HAP-1 (cell line): ENCODE measurements at regions not wholly inside any gene's neighbourhood (a gene's known extent, or its start where the extent isn't known, plus 50 kb on each side); places are given as distances from the start of the nearest gene placed in this dataset.
"Not testable (repeated sequence)": the region's sequence is repeated elsewhere in the genome, so short reads cannot be mapped to it uniquely, and the experiment has no call there.

ENCODE experiments used
- DNase-seq, 2 experiments: peaks; one replicate each; pipeline ENCODE4 v3.0.0-alpha.2; 2016 to 2020; ENCODE audit warnings: low spot score in 2 of 2
- H3K27me3 ChIP-seq: fragments of 250-450 bp; sonication (Bioruptor Pico); 2 replicates; pipeline ENCODE4 v1.5.1; 2020; ENCODE audit warnings: low read depth, mild to moderate bottlenecking, moderate library complexity
- H3K36me3 ChIP-seq: fragments of 250-450 bp; sonication (Bioruptor Pico); replicated peaks from 2 replicates; pipeline ENCODE4 v1.5.1; 2020; ENCODE audit warnings: mild to moderate bottlenecking
- H3K4me1 ChIP-seq: fragments of 250-450 bp; sonication (Bioruptor Pico); 2 replicates; pipeline ENCODE4 v1.5.1; 2020; ENCODE audit warnings: mild to moderate bottlenecking
- H3K4me3 ChIP-seq: fragments of 250-450 bp; sonication (Bioruptor Pico); 2 replicates; pipeline ENCODE4 v1.5.1; 2020; ENCODE audit warnings: mild to moderate bottlenecking, moderate library complexity
- H3K9me3 ChIP-seq: fragments of 250-450 bp; sonication (Bioruptor Pico); 2 replicates; pipeline ENCODE4 v1.5.1; 2020; ENCODE audit warnings: mild to moderate bottlenecking, moderate library complexity
- in situ Hi-C: fragments of 300-500 bp; cut with MboI; formaldehyde crosslinking; loops from 3 replicates; pipeline ENCODE4 v1.14.3; 2020; ENCODE audit warnings: low sequenced_read_pairs, inconsistent platforms, mixed read lengths

DNA sequence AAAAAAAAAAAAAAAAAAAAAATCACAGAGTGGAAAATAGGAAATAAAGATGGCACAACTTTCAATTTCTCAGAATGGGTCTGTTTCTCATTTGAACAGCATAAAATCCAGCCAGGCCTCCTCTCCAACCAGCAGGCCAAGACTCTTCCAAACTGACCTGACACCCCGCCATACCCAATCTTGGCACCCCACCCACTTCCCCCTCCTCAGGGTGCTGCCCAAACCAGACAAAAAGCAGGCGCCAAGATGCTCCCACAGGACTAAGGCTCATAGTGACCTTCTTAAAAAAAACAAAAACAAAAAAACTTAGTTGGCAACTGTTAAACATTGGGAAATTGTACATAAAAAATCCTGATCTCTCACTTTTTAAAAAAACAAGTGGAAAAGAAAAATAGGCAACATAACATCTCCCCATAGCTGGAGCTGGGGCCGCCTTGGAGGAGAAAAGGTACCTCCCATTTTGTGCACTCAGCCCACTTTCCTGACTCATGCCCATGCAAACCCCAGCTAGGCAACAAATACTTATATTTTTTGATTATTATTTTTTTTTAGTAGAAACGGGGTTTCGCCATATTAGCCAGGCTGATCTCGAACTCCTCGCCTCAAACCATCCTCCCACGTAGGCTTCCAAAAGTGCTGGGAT, 205.9 kb downstream of the NPIPA8 start:
- H3K9me3 ChIP-seq, H3K4me1 ChIP-seq, DNase-seq, in situ Hi-C loops, H3K4me3 ChIP-seq, H3K36me3 ChIP-seq, H3K27me3 ChIP-seq: not testable (repeated sequence)

DNA sequence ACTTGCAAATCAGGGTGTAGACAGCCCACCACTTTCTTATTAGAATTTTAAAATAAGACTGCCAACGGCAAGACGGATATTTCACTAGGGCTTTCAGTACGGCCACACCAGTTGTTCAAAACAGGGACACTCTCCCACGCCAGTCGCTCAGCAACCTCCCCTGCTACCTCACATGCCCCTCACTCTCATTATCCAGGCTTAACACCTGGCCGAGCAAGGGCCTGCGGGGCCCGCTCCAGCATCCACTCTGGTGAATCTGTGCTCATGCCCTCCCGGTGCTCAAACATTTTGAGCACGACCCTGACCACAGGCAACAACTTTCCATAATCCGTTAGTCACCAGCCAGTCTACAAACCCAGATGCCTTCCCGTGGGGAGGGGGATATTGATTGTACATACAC, 209.5 kb downstream of the NPIPA8 start:
- DNase-seq: not testable (repeated sequence)

DNA sequence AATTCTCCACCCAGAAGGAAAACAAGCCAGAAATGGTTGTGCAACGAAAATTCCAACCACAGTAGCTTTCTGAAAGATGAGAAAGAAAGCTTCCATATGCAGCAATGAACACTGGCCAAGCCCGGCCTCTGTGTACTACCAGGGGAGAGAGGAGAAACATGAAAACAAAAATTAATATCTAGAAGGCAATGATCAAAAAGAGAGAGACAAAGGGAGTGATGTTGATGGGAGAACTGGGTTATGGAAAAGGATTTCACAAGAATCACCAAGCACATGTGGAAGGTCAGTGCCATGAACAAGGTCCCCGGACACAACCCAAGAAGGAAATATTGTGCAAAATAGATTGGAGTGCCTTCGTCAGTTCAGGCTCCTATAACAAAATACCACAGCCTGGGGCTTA, 217.4 kb downstream of the NPIPA8 start:
- H3K9me3 ChIP-seq, DNase-seq, H3K4me3 ChIP-seq, H3K36me3 ChIP-seq, H3K27me3 ChIP-seq, in situ Hi-C loops, H3K4me1 ChIP-seq: not testable (repeated sequence)

More for the DNA sequence above, 209.5 kb downstream of the NPIPA8 start:
- H3K4me1 ChIP-seq, H3K27me3 ChIP-seq, H3K36me3 ChIP-seq, H3K9me3 ChIP-seq, H3K4me3 ChIP-seq, in situ Hi-C loops: not testable (repeated sequence)

DNA sequence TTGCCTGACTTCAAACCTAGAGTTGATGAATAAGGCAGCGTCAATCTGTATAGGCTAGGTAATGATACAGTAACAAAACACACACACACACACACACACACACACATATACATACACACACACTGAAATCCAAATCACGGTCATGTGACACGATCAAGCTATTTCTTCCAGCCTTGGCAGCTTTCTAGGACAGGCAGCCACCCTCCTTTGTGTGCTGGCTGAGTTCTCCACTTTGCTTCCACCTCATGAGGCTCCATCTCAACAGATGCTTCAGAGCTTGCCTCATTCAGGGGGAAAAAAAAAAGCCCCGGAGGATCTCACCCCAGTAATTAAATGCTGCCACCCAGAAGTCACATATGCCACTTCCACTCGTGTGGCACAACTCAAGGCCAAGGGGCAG, 217.9 kb downstream of the NPIPA8 start:
- DNase-seq, H3K27me3 ChIP-seq, H3K4me1 ChIP-seq, H3K4me3 ChIP-seq, in situ Hi-C loops, H3K9me3 ChIP-seq, H3K36me3 ChIP-seq: not testable (repeated sequence)

DNA sequence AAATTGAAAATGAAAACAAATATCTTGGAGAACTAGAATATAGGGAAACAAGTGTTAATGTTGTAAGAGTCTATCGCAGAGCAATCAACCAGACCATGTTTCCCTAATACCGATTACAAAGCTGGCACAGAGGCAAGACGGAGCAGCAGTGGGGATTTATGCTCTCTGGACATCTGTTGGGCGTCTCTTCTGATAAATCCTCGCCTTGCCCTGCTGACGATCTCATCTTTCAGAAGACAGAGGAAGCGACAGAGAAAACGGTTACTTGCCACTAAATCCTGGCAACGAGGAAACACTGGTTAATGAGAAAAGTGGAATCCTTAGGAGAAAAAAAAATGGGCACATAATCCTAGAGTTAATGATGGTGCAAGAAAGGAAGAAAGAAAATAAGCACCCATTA, 218.5 kb downstream of the NPIPA8 start:
- H3K4me3 ChIP-seq, DNase-seq, in situ Hi-C loops, H3K36me3 ChIP-seq, H3K27me3 ChIP-seq, H3K4me1 ChIP-seq, H3K9me3 ChIP-seq: not testable (repeated sequence)

DNA sequence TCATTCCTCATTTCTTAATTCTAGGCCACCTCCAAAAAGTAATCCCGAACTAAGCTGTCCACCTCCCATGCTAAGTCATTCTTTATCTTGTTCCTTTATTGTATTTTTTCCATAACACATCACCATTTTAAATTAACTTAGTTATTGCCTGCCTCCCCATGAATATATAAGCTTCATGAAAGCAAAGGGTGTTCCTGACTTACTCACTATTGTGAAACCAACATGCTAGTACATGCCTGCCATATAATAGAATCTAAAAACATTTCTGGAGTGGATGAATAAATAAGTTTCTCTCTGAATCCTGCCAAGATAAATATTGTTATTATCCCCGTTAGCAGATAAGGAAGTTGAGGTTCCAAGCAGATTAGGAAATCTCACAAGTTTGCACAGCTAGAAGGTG, 232.1 kb downstream of the NPIPA8 start:
- H3K27me3 ChIP-seq, H3K9me3 ChIP-seq, H3K4me3 ChIP-seq, H3K4me1 ChIP-seq, in situ Hi-C loops, H3K36me3 ChIP-seq, DNase-seq: not testable (repeated sequence)

DNA sequence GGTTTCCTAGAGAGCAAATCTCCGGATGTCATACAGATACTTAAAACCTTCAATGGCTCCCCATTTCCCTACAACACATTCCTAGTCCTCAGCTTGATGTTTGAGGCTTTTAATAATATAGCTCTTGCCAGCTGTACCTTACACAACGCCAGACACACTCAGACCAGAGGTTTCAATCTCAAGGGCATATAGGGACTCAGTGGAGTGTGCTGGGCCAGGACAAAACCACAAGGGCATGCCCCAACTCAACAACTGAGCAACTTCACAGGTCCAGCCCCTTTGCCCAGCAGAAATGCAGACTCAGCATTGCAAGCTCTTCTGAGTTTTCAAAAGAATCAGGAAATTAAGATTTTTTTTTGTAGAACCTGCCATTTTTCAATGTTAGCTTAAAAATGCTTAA, 235.5 kb downstream of the NPIPA8 start:
- H3K9me3 ChIP-seq, H3K4me1 ChIP-seq, H3K27me3 ChIP-seq, H3K36me3 ChIP-seq, in situ Hi-C loops, DNase-seq, H3K4me3 ChIP-seq: not testable (repeated sequence)

DNA sequence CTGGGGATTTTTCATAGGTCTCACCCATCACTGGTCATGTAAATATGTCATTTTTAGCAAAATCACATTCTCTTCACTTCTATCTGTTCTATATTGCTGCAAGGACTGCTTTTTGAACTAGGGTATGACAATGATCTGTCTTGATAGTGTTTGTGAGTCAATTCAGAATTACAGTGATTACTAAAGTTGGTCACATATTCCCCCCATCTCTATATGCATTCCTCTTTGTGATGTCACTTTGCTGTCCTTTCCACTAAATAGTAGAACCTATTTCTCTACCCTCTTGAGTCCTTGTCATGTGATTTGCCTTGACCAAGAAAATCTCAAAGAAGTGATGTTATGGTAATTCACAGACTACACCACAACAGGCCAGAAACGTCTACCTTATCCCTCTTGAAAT, 243.9 kb downstream of the NPIPA8 start:
- H3K4me1 ChIP-seq, H3K27me3 ChIP-seq, H3K9me3 ChIP-seq, H3K4me3 ChIP-seq, DNase-seq, H3K36me3 ChIP-seq, in situ Hi-C loops: not testable (repeated sequence)

DNA sequence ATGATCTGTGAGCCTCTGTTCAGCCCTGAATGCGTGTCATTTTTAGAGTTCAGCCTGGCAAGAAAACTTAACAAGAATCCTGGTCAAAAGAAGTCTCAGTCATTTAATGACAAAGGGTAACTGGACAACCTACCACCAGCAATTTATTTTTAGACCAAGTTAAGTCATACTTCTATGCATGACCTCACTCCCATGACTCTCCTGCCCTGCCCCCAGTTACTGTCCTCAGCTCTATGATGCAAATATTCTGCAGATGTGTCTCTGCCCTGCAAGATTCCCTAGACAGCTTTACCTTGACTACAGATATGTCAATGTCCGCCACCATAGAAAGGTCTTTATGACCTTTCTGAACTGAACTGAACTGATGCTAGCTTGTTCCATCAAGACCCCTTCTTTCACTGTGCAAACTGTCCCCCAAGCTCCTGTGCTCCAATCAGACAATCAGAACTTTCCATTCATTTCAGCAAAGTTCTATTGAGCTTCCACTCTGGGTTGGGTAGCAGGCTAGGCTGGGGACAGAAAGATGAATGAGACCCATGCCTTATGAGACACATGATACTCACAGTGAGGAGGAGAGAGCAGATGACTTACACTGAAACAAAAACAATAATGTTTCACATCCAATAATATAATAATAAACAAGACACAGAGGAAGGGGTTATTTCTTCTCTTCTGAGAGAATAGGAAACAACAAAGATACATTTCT, 255.7 kb downstream of the NPIPA8 start:
- DNase-seq, H3K9me3 ChIP-seq, H3K36me3 ChIP-seq, H3K4me3 ChIP-seq, H3K4me1 ChIP-seq, in situ Hi-C loops, H3K27me3 ChIP-seq: not testable (repeated sequence)

DNA sequence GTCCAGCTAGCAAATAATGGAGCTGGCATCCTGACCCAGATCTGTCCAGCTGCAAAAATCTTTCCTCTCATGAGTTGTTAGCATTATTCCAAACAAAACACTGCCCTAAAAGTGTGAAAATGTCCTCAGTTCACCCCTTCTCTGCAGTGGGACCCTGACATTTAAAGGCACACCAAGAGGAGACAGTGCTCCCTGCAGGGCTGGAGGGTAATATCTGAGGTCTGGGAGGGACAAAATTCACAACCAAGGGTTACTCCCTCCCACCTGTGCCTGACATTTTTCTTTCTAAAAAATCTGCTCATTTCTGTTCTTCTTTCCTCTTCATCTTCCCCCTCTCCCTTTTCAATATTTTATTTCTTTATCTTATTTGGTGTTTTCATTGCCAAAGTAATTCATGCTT, 258.6 kb downstream of the NPIPA8 start:
- H3K4me1 ChIP-seq, in situ Hi-C loops, H3K27me3 ChIP-seq, H3K9me3 ChIP-seq, H3K36me3 ChIP-seq, H3K4me3 ChIP-seq, DNase-seq: not testable (repeated sequence)

DNA sequence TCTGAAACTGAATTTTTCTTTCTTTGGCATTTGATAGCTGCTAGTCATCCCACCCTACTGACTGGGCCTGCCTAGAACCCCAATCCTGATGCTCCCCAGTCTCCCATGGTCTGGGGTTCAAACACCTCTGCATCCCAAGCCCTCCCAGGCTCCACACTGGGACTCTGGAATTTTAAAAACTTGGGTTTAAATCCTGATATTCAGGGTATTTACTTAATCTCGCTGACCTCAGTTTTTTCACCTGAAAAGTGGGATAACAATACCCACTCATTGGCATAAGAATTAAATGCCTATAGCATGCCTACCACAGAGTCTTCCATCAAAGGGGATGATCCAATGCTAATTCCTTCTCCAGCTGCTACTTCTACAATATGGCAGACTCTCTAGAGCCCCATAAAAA, 264.4 kb downstream of the NPIPA8 start:
- in situ Hi-C loops: no loop called here
- no peak for DNase-seq
- Histone ChIP-seq H3K4me1 (no peaks in the 10 kb centered on the region), H3K36me3 (no peaks in the 10 kb centered on the region), H3K4me3 (no peak overlapping the region), H3K27me3 (no peaks in the 10 kb centered on the region), H3K9me3 (no peaks in the 10 kb centered on the region)

DNA sequence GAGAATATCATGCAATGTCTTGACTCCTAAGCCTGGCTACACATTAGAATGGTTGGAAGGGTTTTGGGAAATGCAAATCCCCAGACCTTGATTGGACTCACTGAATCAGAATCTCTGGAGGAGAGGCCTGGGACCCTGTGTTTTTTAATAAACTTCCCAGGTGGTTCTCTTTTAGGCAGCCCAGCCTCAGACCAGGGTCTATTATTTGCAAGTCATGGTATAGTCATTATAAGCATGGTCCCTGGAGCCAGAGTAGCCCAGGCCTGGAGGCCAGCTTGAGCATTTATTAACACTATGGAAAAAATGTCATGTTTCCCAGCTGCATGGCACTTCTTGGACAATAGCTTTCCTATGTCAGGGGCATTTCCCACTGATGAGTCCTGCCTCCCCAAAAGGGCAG, 266.9 kb downstream of the NPIPA8 start:
- Histone ChIP-seq H3K4me1 (no peaks in the 10 kb centered on the region), H3K27me3 (no peaks in the 10 kb centered on the region), H3K4me3 (no peak overlapping the region), H3K36me3 (no peaks in the 10 kb centered on the region), H3K9me3 (no peaks in the 10 kb centered on the region)
- in situ Hi-C loops: no loop called here
- DNase-seq: no peak

DNA sequence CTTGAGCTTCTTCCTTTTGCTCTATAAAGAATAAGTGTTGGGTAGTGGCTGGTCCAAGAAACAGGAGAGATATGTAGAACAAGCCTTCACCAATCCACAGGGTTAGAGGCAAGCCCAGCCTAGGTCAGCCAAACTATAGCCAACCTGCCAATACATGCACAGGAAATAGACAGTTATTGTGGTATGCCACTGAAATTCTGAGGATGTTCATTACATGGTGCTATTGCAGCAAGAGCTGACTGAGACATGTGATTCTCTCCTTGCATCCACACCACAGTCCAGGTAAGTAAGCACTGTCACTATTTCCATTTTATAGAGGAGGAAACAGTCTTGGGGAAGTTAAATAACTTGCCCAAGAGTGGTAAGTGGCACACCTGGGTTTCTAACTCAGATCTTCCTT, 268.1 kb downstream of the NPIPA8 start:
- no peaks in the 10 kb centered on the region for H3K36me3 ChIP-seq
- DNase-seq: no peak

DNA sequence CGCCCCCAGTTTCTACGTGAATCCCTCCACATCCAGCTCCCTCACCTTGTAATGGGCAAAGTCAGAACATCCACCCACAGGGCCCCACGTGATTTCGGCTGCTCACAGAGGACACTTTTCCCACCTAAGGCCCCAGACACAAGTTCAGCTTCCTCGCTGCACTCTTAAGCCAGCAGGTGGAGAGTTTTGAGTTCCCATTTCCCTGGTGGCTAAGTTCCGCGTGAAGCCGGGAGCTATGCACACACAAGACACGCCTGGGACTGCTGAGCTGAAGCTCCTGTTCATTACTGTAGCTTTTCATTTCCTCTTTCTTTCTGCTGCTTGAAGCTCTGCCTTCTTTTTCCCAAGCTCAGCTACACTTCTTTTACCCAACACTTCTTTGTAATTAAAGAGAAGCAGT, 273.8 kb downstream of the NPIPA8 start:
- no peaks in the 10 kb centered on the region for H3K9me3 ChIP-seq
- H3K36me3 ChIP-seq: no peaks in the 10 kb centered on the region
- H3K4me3 ChIP-seq: no peak overlapping the region
- DNase-seq: no peak
- in situ Hi-C loops: no loop called here
- H3K4me1 ChIP-seq: no peaks in the 10 kb centered on the region
- H3K27me3 ChIP-seq: no peaks in the 10 kb centered on the region

More for the DNA sequence above, 268.1 kb downstream of the NPIPA8 start:
- Histone ChIP-seq H3K27me3 (no peaks in the 10 kb centered on the region), H3K4me3 (no peak overlapping the region), H3K9me3 (no peaks in the 10 kb centered on the region), H3K4me1 (no peaks in the 10 kb centered on the region)
- in situ Hi-C loops: no loop called here

DNA sequence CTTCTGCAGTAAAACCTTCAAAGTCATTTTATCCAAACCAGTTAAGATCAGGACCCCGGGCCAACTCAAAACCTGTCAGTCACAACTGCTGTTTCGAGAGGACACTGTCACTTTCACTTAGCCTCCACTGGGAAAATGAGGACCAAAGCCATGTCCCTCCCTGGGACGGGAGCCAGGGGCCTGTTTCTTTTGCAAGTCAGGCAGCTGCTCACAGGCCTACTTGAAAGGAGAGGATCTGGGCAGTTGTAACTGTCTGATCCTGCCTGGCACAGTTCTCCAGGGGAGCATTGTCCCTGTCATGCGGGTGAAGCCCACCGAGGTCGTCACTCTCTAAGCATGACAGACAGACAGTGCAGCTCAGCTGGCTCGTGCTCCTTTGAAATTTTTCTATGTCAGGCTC, 276.2 kb downstream of the NPIPA8 start:
- no peaks in the 10 kb centered on the region for H3K9me3 ChIP-seq
- no peaks in the 10 kb centered on the region for H3K4me1 ChIP-seq
- no peak overlapping the region for H3K4me3 ChIP-seq
- in situ Hi-C loops: no loop called here
- H3K27me3 ChIP-seq: no peaks in the 10 kb centered on the region
- H3K36me3 ChIP-seq: no peaks in the 10 kb centered on the region
- no peak for DNase-seq
